ENCODE measurements at regions not wholly inside any gene's neighbourhood (a gene's known extent, or its start where the extent isn't known, plus 50 kb on each side); places are given as distances from the start of the nearest gene placed in this dataset.

GRCh38 chr4:185987961-185988627, 80.9 kb upstream of the TLR3 start:
- Mint-ChIP-seq H3K36me3 (ENCODE audit: insufficient read depth, unreplicated experiment) (peaks cover 12% of the 10 kb centered on the region), H3K4me3 (ENCODE audit: unreplicated experiment) (no peak overlapping the region), H3K4me1 (ENCODE audit: insufficient read depth, unreplicated experiment) (no peaks in the 10 kb centered on the region), H3K9me3 (ENCODE audit: unreplicated experiment) (no peaks in the 10 kb centered on the region), H3K27ac (ENCODE audit: low read depth, unreplicated experiment) (no peak overlapping the region), H3K27me3 (ENCODE audit: insufficient read depth, unreplicated experiment) (no peaks in the 10 kb centered on the region)
- POLR2A ChIA-PET: no interaction called here
- BruUV-seq (replicated peaks): no TSS peak
- no peak for DNase-seq (ENCODE audit: unreplicated experiment)
- intact Hi-C loops (cut with micrococcal nuclease): no loop called here
- TF ChIP-seq CTCF (IDR thresholded peaks at IDR 0.05; ENCODE audit: unreplicated experiment): no peak
- CTCF ChIA-PET: interaction anchor here (1.5 kb wide), 1 partner anchor 49 kb away, joined by 5 read pairs; no protein-coding TSS in a partner anchor

- Mint-ChIP-seq H3K27ac (ENCODE audit: low read depth, unreplicated experiment) (no peak overlapping the region), H3K27me3 (ENCODE audit: insufficient read depth, unreplicated experiment) (no peaks in the 10 kb centered on the region), H3K36me3 (ENCODE audit: insufficient read depth, unreplicated experiment) (peaks cover 5% of the 10 kb centered on the region), H3K4me1 (ENCODE audit: insufficient read depth, unreplicated experiment) (no peaks in the 10 kb centered on the region), H3K4me3 (ENCODE audit: unreplicated experiment) (no peak overlapping the region), H3K9me3 (ENCODE audit: unreplicated experiment) (no peaks in the 10 kb centered on the region)
- no peak for TF ChIP-seq CTCF (IDR thresholded peaks at IDR 0.05; ENCODE audit: unreplicated experiment)
- CTCF ChIA-PET: interaction anchor here (0.7 to 0.9 kb wide), 2 partner anchors 32 to 115 kb away, joined by 3 read pairs; no protein-coding TSS in a partner anchor
- no TSS peak for BruUV-seq (replicated peaks)
- POLR2A ChIA-PET: interaction anchor here (0.7 kb wide), 1 partner anchor 102 kb away, joined by 3 read pairs; no protein-coding TSS in a partner anchor
- peak; percentile 21 for DNase-seq (ENCODE audit: unreplicated experiment)
- intact Hi-C loops (cut with micrococcal nuclease): no loop called here
Observed at GRCh38 chr4:185991770-185992169, 77.2 kb upstream of the TLR3 start.

- TF ChIP-seq CTCF (IDR thresholded peaks at IDR 0.05; ENCODE audit: unreplicated experiment): no peak
- H3K27ac Mint-ChIP-seq (ENCODE audit: low read depth, unreplicated experiment): no peak overlapping the region
- no peaks in the 10 kb centered on the region for H3K27me3 Mint-ChIP-seq (ENCODE audit: insufficient read depth, unreplicated experiment)
- intact Hi-C loops (cut with micrococcal nuclease): no loop called here
- H3K4me1 Mint-ChIP-seq (ENCODE audit: insufficient read depth, unreplicated experiment): no peaks in the 10 kb centered on the region
- ChIA-PET CTCF (no interaction called here), POLR2A (no interaction called here)
- no peak overlapping the region for H3K4me3 Mint-ChIP-seq (ENCODE audit: unreplicated experiment)
- H3K9me3 Mint-ChIP-seq (ENCODE audit: unreplicated experiment): no peaks in the 10 kb centered on the region
- BruUV-seq (replicated peaks): no TSS peak
- DNase-seq (ENCODE audit: unreplicated experiment): no peak
- peaks cover 5% of the 10 kb centered on the region for H3K36me3 Mint-ChIP-seq (ENCODE audit: insufficient read depth, unreplicated experiment)
Observed at GRCh38 chr4:185992585-185992984, 76.4 kb upstream of the TLR3 start.

- no peak for TF ChIP-seq CTCF (IDR thresholded peaks at IDR 0.05; ENCODE audit: unreplicated experiment)
- no peak for DNase-seq (ENCODE audit: unreplicated experiment)
- Mint-ChIP-seq H3K9me3 (ENCODE audit: unreplicated experiment) (no peaks in the 10 kb centered on the region), H3K27ac (ENCODE audit: low read depth, unreplicated experiment) (no peak overlapping the region), H3K27me3 (ENCODE audit: insufficient read depth, unreplicated experiment) (no peaks in the 10 kb centered on the region), H3K36me3 (ENCODE audit: insufficient read depth, unreplicated experiment) (peaks cover 4% of the 10 kb centered on the region), H3K4me1 (ENCODE audit: insufficient read depth, unreplicated experiment) (no peaks in the 10 kb centered on the region), H3K4me3 (ENCODE audit: unreplicated experiment) (no peak overlapping the region)
- CTCF ChIA-PET: interaction anchor here (0.5 kb wide), 1 partner anchor 143 kb away, joined by 6 read pairs; no protein-coding TSS in a partner anchor
- POLR2A ChIA-PET: no interaction called here
- intact Hi-C loops (cut with micrococcal nuclease): no loop called here
- no TSS peak for BruUV-seq (replicated peaks)
Observed at GRCh38 chr4:185993328-185993973, 75.5 kb upstream of the TLR3 start.
